Activated CD4-positive, alpha-beta T cell treated with anti-CD3 and anti-CD28 coated beads, Interleukin-2, Interleukin-4, amounts not matched to agents 100 ng/mL and 50 ng/mL, durations not matched to agents 16 hours and 8 hours (primary cell): ENCODE measurements at regions not wholly inside any gene's neighbourhood (a gene's known extent, or its start where the extent isn't known, plus 50 kb on each side); places are given as distances from the start of the nearest gene placed in this dataset.
A peak's percentile ranks its signal among the peaks of the same experiment; 100 is the strongest.
"Not testable (repeated sequence)": the region's sequence is repeated elsewhere in the genome, so short reads cannot be mapped to it uniquely, and the experiment has no call there.

Experiments
- DNase-seq: peaks from one replicate; pipeline ENCODE4 v3.0.0-alpha.2; 2020; ENCODE audit warnings: low spot score

DNA sequence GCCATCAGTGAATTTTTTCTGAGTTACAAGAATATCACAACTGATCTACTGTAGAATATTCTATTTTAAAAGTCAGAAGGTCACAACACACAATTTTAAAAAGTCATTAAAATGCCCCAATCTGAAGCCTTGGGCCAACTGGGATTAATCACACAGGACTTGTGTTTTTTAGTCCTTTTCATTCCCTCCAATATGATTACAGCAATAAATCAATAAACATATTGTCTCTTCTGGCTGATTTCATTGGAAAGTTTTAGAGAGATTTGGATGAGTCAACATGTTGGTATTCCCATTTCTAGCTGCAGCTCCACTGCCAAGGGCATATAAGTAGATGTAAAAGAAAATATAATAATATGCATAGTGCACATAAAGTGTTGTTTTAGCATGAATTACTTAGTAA is 85.8 kb downstream of the NIBAN1 start:
- DNase-seq = no peak

DNA sequence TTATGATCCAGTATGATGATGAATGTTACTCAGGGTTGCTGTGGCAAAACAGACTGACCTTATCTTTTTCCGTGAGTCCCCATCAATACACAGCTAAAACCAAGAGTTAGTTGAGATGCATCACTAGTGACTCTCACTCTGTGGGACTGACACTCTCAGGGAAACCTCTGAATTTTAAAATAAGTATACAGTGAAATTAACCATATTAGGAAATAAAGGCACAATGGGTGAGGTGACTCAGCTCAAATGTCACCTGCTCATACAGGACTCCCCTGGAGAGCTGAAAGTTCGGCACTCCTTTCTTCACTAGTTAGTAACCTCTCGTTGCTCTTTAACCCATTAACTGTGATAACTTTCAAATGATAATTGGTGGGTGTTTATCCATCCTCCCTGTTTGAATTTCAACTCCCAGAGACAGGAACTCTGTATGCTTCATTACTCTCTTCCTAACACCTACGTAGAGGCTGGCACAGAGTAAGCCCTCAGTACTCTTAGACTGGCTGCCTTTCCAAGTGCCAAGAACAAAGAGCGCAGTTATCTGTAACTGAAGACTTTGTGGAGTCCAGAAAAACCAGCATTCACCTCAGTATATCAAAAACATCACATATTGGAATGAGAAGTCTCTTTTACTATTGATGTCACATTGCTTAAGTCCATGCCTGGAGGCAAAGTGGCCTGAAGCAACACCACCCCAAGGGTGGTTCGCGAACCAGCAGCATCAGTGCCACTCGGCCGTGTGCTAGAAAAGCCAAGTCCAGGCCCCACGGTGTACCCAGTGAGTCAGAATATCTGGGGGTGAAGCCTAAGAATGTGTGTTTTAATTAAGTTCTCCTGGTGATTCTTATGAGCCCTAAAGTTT is 91.1 kb downstream of the NIBAN1 start:
- DNase-seq = peak; percentile 76

GRCh38 chr1:184881941-184882913 is 92.1 kb downstream of the NIBAN1 start:
- peak; percentile 82 for DNase-seq

DNA sequence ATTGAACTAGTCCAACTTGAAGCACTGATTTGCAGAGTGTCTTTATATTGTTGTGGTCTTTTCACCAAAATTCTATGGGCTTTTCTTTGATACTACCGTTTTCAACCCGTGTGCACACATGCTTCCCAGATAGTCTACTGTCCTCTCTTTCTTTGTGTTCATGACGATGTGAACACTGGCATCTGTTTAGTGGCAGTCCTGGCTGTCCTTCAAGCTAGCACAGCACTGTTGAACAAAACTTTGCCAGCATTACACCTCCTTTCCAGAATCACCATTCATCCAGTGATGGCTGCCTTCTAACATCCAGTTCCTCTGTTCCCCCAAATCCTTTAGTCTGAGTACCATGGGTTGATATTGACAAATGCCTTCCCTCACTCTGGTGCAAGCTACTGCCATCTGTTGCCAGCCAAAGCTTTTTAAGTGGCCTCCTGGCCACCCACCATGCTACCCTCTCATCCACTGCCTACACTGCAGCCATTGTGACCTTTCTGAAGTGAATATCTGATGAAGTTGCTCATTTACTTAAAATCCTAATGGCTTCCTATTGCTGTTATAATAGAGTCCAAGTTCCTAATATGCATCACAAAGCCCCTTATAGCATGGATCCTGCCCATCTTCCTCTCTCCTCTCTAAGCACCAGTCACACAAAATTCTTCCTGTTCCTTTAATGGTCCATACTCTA is 94.3 kb downstream of the NIBAN1 start:
- DNase-seq = no peak

GRCh38 chr1:184878602-184879001 is 95.7 kb downstream of the NIBAN1 start:
- no peak for DNase-seq

GRCh38 chr1:184878002-184878401 is 96.3 kb downstream of the NIBAN1 start:
- DNase-seq = no peak

GRCh38 chr1:184876015-184876414 is 98.3 kb downstream of the NIBAN1 start:
- not testable (repeated sequence) for DNase-seq

GRCh38 chr1:184875218-184875617 is 99.1 kb downstream of the NIBAN1 start:
- DNase-seq = no peak

DNA sequence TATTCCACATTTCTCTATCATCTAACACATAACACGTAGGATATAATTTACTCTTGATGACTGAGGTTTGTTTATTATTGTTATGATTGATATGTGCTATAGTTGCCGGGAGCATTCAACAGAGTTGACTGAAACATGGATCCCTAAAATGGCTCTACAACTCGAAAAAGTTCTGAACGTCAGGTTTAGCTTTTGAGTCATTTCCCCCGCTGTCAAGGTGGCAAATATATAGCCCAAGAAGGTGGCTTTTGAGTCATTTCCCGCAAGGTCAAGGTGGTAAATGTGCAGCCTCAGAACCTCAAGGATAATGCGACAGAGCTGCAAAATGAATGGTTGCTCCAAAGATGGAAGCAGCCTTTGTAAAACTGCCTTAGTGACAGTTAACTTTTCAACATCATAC is 104.0 kb downstream of the NIBAN1 start:
- DNase-seq = peak; percentile 93

- no peak for DNase-seq
Measured at GRCh38 chr1:184867866-184868689, 106.2 kb downstream of the NIBAN1 start.

DNA sequence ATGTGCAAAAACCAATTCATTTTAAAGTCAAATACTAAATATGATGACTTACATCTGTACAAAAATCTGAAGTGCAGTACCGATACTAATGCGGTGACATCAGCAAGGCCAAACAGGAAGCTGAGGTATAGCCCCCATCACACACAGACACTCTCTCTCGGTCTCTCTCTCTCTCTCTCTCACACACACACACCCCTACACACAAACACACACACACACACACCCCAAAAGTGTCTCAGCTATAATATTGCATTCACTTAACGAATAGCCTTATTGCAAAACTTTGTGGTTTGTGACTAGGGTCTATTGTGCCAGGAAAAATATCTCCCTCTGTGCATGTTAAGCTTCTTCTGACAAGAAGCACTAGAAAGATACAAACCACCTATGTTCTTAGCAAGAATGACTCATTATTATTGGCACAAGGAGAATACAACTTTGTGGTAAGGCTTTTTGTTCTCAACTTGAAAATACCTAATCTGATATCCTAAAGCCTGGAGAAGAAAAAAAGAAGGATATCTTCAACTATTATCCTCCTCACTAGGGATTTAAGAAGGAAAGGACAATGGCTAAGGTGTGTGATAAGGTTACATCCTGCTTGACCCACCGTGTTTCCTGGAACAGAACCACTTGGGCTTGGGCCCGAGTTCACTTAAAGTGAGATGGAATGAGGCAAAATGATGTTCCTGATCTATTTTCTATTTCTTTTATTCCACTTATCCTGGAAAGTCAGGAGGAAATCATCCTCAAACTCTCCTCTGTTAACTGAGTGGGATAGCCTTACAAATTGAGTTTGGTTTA is 107.1 kb downstream of the NIBAN1 start:
- DNase-seq = peak; percentile 90

- DNase-seq = peak; percentile 37
Measured at GRCh38 chr1:184866586-184866985, 107.7 kb downstream of the NIBAN1 start.

DNA sequence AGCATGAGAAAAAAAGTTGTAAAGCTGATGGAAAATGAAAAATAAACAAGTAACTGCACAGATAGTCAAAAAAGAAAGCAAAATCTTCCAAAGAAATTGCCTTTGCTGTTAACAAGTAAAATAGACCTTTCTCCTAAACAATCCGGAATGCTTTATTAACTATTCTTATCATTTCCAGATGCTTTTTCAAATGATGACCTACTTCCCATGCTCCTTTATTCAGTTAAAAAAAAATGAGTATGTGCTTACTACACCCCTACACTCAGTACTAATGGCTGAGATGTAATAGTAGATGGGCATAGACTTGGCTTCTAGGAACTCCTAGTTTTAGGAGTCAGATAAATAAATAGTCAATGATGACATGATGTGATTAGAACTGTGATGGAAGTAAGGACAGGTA is 108.5 kb downstream of the NIBAN1 start:
- DNase-seq = no peak

DNA sequence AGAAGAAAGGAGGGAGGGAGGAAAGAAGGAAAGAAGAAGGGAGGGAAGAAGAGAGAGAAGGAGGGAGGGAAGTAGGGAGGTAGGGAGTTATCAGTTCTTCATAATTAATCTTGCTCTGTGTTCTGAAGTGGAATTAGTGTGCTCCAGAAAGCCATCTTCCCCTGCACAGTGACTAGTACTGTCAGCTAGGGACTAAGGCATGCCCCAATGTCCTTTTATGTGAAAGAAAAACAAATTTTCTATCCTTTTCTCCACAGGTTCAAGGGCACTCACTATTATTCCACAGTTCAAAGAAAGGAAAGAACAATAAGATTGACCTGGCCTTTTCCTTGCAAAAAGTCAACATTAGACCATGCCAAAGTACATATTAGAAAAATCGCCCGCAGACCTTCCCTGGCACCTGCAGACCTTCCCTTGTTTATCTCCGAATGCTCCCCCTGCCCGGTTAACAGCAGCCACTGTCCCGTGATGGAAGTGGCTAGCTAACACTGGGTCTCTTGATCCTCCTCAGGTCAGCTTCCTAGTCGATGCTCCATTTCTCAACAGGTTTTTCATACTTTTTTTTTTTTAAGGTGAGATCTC is 107.2 kb upstream of the EDEM3 start:
- no peak for DNase-seq

DNA sequence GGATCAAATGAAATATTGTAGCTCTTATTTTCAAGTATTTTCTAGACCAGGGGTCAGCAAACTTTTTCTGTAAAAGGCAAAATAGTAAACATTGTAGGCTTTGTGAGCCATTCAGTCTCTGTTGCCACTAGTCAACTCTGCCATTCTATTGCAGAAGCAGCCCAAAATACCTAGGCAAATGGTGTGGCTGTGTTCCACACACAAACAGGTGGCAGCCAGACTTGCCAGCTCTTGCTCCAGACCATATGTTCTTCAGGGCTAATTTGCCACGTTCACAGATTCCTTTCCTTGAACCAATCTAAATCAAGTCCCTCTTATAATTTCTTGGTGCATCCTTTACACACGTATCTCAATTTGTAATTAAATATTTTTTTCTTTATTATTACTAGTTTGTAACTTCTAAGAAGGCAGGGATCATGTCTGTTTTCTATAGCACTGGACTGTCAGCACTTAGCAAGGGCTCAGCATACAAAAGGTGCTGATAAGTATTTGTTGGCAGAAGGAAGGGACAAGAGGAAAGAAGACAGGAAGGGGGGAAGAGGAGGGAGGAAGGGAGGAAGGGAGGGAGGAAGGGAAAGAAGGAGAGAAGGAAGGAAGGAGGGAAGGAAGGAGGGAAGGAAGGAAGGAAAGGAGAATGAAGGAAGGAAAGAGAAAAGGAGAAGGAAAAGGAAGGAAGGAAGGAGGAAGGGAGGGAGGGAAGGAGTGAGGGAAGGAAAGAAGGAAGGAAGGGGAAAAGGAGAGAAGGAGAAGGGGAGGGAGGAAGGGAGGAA is 106.5 kb upstream of the EDEM3 start:
- no peak for DNase-seq

DNA sequence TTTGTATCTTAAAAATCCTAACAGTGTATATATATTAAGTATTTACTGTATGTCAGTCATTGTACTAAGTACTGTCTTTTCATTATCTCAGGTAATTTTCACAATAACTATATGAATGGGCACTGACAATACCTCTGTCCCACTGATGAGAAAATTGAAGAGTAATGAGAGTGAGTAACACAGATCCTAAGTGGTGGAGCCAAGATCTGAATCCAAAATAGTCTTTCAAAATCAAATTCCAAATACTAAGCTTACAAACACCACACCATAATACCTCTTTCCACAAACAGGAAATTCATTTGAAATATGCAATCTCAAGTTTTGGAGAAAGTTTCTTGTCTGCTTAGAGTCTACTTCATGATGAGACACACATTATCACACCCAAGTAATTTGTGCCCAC is 105.9 kb upstream of the EDEM3 start:
- no peak for DNase-seq

GRCh38 chr1:184859381-184860105 is 104.9 kb upstream of the EDEM3 start:
- no peak for DNase-seq

DNA sequence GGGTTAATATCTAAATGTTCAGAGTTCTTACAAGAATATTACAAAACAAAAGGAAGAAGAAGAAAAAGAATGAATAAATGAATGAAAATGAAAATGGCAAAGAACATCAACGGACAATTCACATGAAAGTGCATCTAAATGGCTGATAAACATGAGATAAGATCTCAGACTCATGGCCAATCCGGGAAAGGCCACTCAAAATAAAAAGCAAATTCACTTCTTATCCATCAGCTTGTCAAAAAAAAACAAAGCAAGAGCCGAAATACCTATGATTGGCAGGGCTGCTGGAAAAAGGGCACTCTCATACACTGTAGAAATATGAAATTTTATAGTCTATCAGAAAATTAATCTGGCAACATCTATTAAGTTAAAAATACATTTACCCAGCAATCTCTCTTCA is 103.6 kb upstream of the EDEM3 start:
- no peak for DNase-seq
